Vagina (tissue), 2 donors: ENCODE measurements at regions not wholly inside any gene's neighbourhood (a gene's known extent, or its start where the extent isn't known, plus 50 kb on each side); places are given as distances from the start of the nearest gene placed in this dataset.

Source experiments
- DNase-seq, 2 donors: peaks; one replicate each; pipeline ENCODE4 v3.0.0-alpha.2; 2017; ENCODE audit errors: extremely low spot score in 2 of 2
- H3K27ac ChIP-seq: fragments of 200-600 bp; sonication (generic); one replicate; pipeline ENCODE4 v1.5.1; 2019
- H3K27me3 ChIP-seq: fragments of 200-600 bp; sonication (generic); one replicate; pipeline ENCODE4 v1.5.1; 2019
- H3K36me3 ChIP-seq, 2 donors: fragments of 200-600 bp; sonication (generic); one replicate each; pipeline ENCODE4 v1.5.1; 2017 to 2019
- H3K4me1 ChIP-seq: fragments of 200-600 bp; sonication (generic); one replicate; pipeline ENCODE4 v1.5.1; 2019
- H3K4me3 ChIP-seq, 2 donors: fragments of 200-600 bp; sonication (generic); 1 replicate in 1 of 2; 2 replicates in 1 of 2; pipeline ENCODE4 v1.5.1; 2016 to 2019
- H3K9me3 ChIP-seq: fragments of 200-600 bp; sonication (generic); one replicate; pipeline ENCODE4 v1.5.1; 2019
- CTCF ChIP-seq, 3 experiments: fragments of 450-650 bp in 2 of 3; fragments of 200-600 bp in 1 of 3; sonication (generic) in 1 of 3; IDR thresholded peaks; one replicate each; pipeline ENCODE4 v1.5.1; 2017 to 2019; ENCODE audit warnings: antibody characterized with exemption in 3 of 3, mild to moderate bottlenecking in 2 of 3, moderate library complexity in 2 of 3
- POLR2A ChIP-seq, 2 donors: fragments of 450-650 bp; IDR thresholded peaks; one replicate each; pipeline ENCODE4 v1.6.1; 2017; ENCODE audit warnings: antibody characterized with exemption in 2 of 2, mild to moderate bottlenecking in 2 of 2, moderate library complexity in 2 of 2
- POLR2AphosphoS5 ChIP-seq, 2 donors: sonication (generic); formaldehyde crosslinking; IDR thresholded peaks; one replicate each; pipeline ENCODE4 v1.9.0; 2017; ENCODE audit warnings: antibody characterized with exemption in 2 of 2, mild to moderate bottlenecking in 2 of 2, low read depth in 1 of 2; ENCODE audit not compliant: insufficient read depth in 1 of 2
- intact Hi-C: fragments of 100-400 bp; cut with DNase I; formaldehyde crosslinking; loops from one replicate; pipeline ENCODE4 v1.15.1; 2023

GRCh38 chr5:107263387-107264018 is 407.2 kb downstream of the EFNA5 start:
- no peaks in the 10 kb centered on the region for H3K27me3 ChIP-seq
- DNase-seq = no peak
- H3K9me3 ChIP-seq = no peaks in the 10 kb centered on the region
- intact Hi-C loops = no loop called here
- TF ChIP-seq POLR2AphosphoS5 (IDR thresholded peaks at IDR 0.05; ENCODE audit: insufficient read depth in 1 of 2, low read depth in 1 of 2) (no peak), CTCF (IDR thresholded peaks at IDR 0.05) (no peak), POLR2A (IDR thresholded peaks at IDR 0.05) (no peak)
- H3K36me3 ChIP-seq = no peaks in the 10 kb centered on the region
- H3K4me1 ChIP-seq = no peaks in the 10 kb centered on the region
- H3K4me3 ChIP-seq = no peak overlapping the region
- H3K27ac ChIP-seq = no peak overlapping the region

- no peaks in the 10 kb centered on the region for H3K27me3 ChIP-seq
- no peaks in the 10 kb centered on the region for H3K4me1 ChIP-seq
Observed at GRCh38 chr5:107257885-107258520, 412.7 kb downstream of the EFNA5 start.

GRCh38 chr5:107254902-107255234 is 415.9 kb downstream of the EFNA5 start:
- Histone ChIP-seq H3K36me3 (no peaks in the 10 kb centered on the region), H3K9me3 (no peaks in the 10 kb centered on the region), H3K4me3 (no peak overlapping the region), H3K27me3 (no peaks in the 10 kb centered on the region), H3K27ac (no peak overlapping the region), H3K4me1 (no peaks in the 10 kb centered on the region)
- intact Hi-C loops = no loop called here
- no peak for TF ChIP-seq POLR2AphosphoS5 (IDR thresholded peaks at IDR 0.05; ENCODE audit: insufficient read depth in 1 of 2, low read depth in 1 of 2)
- TF ChIP-seq CTCF (IDR thresholded peaks at IDR 0.05) = no peak
- TF ChIP-seq POLR2A (IDR thresholded peaks at IDR 0.05) = no peak
- no peak for DNase-seq

More at GRCh38 chr5:107257885-107258520, 412.7 kb downstream of the EFNA5 start:
- intact Hi-C loops = no loop called here
- H3K36me3 ChIP-seq = no peaks in the 10 kb centered on the region
- H3K9me3 ChIP-seq = no peaks in the 10 kb centered on the region
- H3K4me3 ChIP-seq = no peak overlapping the region
- TF ChIP-seq POLR2A (IDR thresholded peaks at IDR 0.05) = no peak
- no peak for TF ChIP-seq POLR2AphosphoS5 (IDR thresholded peaks at IDR 0.05; ENCODE audit: insufficient read depth in 1 of 2, low read depth in 1 of 2)
- TF ChIP-seq CTCF (IDR thresholded peaks at IDR 0.05) = no peak
- no peak overlapping the region for H3K27ac ChIP-seq
- DNase-seq = no peak

- no peak overlapping the region for H3K4me3 ChIP-seq
Observed at GRCh38 chr5:107254214-107254901, 416.4 kb downstream of the EFNA5 start.

More at GRCh38 chr5:107254214-107254901, 416.4 kb downstream of the EFNA5 start:
- DNase-seq = no peak
- Histone ChIP-seq H3K27me3 (no peaks in the 10 kb centered on the region), H3K9me3 (no peaks in the 10 kb centered on the region), H3K4me1 (no peaks in the 10 kb centered on the region), H3K36me3 (no peaks in the 10 kb centered on the region), H3K27ac (no peak overlapping the region)
- no peak for TF ChIP-seq POLR2A (IDR thresholded peaks at IDR 0.05)
- TF ChIP-seq POLR2AphosphoS5 (IDR thresholded peaks at IDR 0.05; ENCODE audit: insufficient read depth in 1 of 2, low read depth in 1 of 2) = no peak
- no peak for TF ChIP-seq CTCF (IDR thresholded peaks at IDR 0.05)
- intact Hi-C loops = no loop called here
